AG08396 (cell line): ENCODE measurements at regions not wholly inside any gene's neighbourhood (a gene's known extent, or its start where the extent isn't known, plus 50 kb on each side); places are given as distances from the start of the nearest gene placed in this dataset.

Experiments
- DNase-seq: peaks from one replicate; pipeline ENCODE4 v3.0.0; 2012; ENCODE audit warnings: low spot score, mixed read lengths

GRCh38 chr1:30034627-30035521, 688.5 kb downstream of the MATN1 start:
- DNase-seq, result no peak

DNA sequence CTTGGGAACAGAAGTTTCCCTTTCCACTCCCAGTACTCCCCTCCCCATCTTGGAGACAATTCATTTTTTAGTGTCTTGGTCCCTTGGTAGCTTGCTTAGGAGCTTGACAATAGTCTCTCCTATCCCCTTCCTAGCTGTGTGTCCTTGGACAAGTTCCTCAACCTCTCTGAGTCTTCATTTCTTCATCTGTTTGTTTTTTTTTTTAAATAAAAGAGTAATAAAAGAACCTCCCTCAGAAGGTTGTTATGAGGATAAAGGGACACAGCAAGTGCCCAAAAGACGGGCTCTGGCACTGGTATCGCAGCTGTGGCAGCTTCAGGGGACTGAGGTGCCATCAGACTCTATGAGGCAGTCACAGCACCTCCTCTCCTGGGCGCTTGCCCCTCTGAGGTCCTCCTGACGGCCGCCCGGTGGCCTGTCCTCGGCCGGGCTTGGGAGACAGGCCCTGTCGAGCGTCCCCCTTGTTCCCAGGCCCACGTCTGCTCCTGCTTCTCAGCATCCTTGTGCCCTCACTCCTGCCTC, 689.2 kb downstream of the MATN1 start:
- no peak for DNase-seq

DNA sequence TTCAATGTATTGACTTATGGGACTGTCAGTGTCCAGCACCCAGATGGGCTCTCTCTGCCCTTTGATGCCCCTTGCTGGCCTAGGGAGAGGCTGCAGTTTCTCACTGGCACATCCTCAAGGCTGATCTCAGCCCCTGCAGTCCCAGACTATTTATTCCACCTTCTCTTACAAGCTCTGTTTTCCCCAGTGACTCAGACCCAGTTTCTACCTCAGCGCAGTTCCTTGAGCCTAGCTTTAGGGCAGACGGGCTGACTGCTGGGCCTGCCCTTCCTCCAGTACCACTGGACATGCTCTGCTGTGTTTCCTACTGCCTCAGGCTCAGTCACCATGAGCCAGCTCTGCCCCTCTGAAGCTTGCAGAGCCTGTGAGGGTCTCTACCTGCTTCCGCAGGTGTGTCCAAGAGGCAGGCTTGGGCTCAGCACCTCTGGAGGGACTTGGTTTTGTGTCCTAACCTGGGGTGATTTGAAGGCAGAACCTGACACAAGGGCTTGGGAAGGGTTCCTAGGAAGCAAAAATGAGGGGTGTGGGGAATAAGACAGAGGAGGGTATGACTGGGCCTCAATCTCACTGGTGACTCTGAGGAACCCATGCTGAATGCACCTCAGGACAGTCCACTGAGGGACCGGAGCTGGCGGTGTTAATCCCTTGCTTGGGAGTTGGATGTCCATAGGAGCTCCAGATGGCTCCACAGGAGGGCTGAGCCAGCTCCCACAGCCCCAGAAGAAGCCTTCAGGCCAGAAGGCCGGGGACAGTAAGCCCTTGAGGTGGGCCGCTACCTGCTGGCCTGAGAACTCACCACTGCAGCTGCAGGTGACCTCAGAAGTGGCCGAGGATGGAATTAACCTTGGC, 689.9 kb downstream of the MATN1 start:
- no peak for DNase-seq

GRCh38 chr1:30032302-30032701, 691.1 kb downstream of the MATN1 start:
- no peak for DNase-seq

- DNase-seq, result no peak
Measured at GRCh38 chr1:30029677-30030076, 693.7 kb downstream of the MATN1 start.

DNA sequence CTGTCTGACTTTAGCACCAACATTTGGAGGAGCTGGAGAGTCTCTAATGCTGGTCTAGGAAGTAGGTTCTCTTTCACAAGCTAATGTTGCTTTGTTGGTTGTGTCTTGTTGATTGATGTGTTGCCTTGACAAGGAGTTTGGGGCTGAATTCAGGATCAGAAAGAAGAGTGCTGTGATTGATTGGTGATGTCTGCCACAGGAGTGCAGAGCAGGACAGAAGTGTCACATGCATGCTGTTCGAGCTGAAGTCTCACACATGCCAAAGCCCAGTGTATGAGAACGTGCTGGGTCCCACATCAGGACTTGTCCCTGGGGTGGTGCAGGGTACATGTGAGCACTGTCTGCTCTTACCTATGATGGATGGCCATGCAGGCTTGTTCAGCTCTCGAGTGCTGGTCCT, 694.4 kb downstream of the MATN1 start:
- no peak for DNase-seq

DNA sequence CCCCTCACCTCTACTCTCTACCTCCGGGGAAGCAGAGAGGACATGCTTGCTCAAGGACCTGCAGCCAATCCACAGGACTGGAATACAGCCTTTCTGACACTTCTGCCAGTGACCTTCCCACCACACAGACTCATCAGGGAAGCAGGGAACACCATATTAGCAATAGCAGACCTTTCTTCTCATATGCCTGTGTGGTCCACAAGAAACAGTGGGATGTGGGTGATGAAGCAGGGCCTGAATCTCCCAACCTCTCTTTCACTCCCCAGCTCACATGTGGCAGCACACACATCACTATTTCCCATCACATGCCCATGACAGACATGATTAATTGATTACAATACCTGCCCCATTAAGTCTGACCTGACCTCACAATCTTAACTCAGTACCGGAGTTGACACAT, 695.1 kb downstream of the MATN1 start:
- DNase-seq, result no peak

DNA sequence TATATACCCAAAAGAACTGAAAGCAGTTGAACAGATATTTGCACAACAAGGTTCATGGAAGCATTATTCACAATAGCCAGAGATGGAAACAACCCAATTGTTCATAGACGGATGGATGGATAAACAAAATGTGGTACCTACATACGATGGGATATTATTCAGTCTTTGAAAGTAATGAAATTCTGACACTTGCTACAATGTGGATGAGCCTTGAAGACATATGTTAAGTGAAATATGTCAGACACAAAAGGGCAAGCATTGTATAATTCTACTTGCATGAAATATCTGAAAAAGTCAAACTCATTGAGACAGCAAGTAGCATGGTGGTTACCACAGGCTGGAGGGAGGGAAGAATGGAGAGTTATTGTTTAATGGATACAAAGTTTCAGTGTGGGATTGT, 696.1 kb downstream of the MATN1 start:
- no peak for DNase-seq

GRCh38 chr1:30024411-30025195, 698.8 kb downstream of the MATN1 start:
- DNase-seq, result no peak

DNA sequence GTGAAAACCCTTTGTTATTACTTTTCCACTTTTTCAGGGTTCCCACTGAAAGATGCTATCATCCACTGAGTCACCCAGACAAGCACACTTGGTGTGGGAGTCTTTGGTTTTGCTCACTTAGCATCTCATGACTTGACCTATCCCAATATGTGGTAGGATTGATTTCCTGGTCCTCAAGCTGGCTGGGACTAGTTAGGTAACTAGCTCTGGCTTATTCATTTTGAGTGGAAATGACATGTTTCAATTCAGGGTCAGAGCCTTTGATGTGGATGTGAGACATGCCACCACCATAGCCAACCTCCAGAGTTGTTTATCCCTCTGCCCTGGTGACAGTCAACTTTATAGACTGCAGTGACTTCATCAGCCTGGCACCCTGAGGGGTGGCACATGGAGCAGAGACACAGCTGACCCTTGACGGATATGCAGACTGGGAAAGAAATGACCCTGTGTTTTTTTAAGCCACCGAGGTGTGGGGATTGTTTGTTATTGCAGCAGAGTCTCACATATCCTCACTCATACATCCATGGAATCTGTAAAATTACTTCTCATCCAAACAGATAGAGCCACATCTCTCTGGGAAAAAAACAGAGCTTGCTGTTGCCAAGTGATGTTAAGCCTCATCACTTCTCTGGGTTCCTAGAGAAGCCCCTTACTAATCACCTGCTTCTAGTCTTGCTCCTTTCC, 699.9 kb downstream of the MATN1 start:
- no peak for DNase-seq

DNA sequence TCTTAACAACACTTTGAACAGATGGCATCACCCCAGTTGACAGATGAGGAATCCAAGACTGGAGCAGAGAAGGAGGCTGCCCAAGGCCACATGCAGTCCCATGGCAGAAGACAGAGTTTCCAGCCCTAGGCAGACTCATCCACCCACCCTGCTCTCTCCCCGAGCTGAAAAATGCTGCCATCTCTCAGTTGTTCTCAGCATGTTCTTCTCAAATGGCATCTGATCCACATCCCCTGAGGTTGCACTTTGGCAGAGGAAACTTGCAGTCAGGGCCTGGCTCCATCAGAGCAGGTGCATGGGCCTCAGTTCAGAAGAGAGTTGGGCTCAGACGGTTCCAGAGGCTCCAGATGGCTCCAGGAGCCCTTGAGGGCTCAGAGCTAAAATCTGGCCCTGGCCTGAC, 709.4 kb downstream of the MATN1 start:
- no peak for DNase-seq

DNA sequence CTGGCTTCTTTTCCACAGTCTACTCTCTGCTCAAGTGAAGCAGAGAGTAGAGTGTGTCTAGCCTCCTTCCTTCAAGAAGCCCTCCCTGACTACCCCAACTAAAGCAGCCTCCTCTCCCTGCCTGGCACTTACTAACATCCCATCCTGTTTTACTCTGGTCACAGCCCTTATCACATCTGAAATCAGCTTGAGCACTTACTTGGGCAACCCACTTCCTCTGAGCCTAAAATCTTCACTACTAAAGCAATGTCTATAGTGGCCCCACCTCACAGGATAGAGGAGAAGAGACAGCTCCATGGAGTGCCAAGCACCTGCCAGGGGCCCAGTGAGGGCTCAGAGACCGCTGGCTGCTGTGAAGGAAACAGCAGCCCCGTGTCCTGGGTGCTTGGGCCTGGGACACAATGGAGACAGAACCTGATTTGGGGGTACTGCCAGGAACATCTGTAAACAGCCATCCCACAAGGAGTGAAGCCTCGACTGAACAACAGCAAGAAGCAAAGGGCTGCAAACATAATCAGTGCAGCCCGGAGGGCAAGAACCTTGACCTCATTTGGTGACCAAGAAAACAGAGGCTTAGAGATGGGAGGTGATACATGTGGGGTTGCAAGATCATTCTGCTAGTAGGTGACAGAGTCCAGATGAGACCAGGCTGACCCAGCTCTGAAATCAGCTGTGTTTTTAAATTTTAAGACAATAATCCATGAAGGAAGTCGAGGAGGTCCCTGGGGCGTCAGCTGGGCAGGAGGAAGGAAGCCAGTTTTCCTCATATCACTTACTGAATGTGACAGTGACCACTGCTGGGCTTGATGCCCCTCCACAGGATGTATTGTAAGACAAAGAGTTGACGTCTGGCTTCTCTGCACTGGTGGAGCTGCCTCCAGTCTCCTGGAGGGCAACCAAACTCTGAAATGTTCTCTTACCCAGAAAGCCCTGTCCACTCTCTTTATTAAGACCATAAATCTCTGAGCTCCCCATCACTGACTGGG, 710.6 kb downstream of the MATN1 start:
- DNase-seq, result no peak

- no peak for DNase-seq
Measured at GRCh38 chr1:30011970-30012369, 711.4 kb downstream of the MATN1 start.

- no peak for DNase-seq
Measured at GRCh38 chr1:30010506-30011106, 712.8 kb downstream of the MATN1 start.

- no peak for DNase-seq
Measured at GRCh38 chr1:30009720-30010119, 713.7 kb downstream of the MATN1 start.

GRCh38 chr1:30008998-30009657, 714.3 kb downstream of the MATN1 start:
- DNase-seq, result no peak

DNA sequence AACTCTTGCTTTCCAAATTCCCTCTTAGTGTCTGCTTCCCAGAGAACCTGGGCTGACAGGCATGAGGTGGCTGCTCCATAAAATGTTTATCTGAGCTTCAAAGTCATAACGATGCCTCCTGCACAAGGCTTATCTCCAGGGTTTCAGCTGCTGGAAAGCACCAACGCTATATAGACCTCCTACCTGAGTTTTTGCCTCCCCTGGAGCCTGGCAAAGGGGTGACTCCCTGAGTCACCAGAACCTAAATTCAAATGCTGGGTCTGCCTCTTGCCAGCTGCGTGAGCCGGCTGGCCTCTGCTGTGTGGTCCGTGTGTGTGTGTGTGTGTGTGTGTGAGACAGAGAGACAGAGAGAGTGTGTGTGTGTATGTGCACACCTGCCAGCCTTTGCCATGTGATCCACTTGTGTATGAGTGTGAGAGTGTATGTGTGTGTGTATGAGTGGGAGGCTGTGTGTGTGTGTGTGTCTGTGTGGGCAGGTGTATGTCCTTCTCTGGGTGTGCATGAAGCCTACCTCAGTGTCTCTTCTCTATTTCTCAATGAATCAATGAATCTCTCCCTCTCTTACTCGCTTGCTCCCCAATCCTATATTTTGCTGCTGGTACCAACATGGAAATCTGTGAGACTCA, 714.9 kb downstream of the MATN1 start:
- no peak for DNase-seq

DNA sequence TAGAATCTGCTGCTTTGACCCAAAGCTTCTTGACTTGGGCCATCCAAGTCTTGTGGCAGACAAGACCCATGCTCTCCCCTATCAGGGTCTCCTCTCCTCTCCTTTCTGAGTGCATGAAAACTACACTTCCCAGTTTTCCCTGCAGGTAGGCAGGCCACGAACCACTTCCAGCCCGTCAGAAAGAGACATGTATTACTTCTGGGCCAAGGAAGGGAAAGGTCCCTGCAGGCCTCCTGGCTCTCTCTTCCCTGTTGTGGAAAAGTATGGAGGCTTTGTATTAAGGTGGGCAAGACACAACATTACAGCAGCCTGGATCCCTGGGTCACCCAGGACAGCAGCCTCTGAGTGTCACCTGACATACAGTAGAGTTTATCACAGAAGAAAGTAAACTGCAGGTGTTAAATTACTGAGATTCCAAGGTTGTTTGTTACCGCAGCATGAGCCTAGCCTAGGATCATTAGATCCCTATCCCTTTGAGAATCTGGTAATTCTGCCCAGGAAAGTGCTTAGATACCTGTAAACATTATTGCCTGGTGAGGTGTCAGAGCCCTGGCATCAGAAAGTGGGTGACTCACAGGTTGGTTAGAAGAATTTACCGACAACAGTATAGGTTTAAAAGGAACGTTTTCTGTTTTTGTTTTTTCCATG, 717.3 kb downstream of the MATN1 start:
- DNase-seq, result no peak

GRCh38 chr1:30001732-30002039, 721.7 kb downstream of the MATN1 start:
- DNase-seq, result no peak
